Central memory CD4-positive, alpha-beta T cell (primary cell): ENCODE measurements at regions not wholly inside any gene's neighbourhood (a gene's known extent, or its start where the extent isn't known, plus 50 kb on each side); places are given as distances from the start of the nearest gene placed in this dataset.
"Not testable (repeated sequence)": the region's sequence is repeated elsewhere in the genome, so short reads cannot be mapped to it uniquely, and the experiment has no call there.

Experiments used
- DNase-seq: peaks from one replicate; pipeline ENCODE4 v3.0.0; 2022

GRCh38 chr2:160550048-160550447, 56.4 kb upstream of the RBMS1 start:
- no peak for DNase-seq

GRCh38 chr2:160551259-160551658, 57.7 kb upstream of the RBMS1 start:
- DNase-seq = no peak

GRCh38 chr2:160555420-160556071, 61.9 kb upstream of the RBMS1 start:
- DNase-seq = no peak

- DNase-seq = no peak
Observed at GRCh38 chr2:160557903-160558302, 64.3 kb upstream of the RBMS1 start.

- DNase-seq = no peak
Observed at GRCh38 chr2:160558531-160558930, 64.9 kb upstream of the RBMS1 start.

GRCh38 chr2:160561551-160562295, 68.1 kb upstream of the RBMS1 start:
- no peak for DNase-seq

GRCh38 chr2:160562730-160563129, 69.1 kb upstream of the RBMS1 start:
- DNase-seq = no peak

GRCh38 chr2:160564591-160564990, 71.0 kb upstream of the RBMS1 start:
- DNase-seq = no peak

GRCh38 chr2:160565099-160565845, 71.7 kb upstream of the RBMS1 start:
- no peak for DNase-seq

GRCh38 chr2:160566717-160567116, 73.1 kb upstream of the RBMS1 start:
- no peak for DNase-seq

- no peak for DNase-seq
Observed at GRCh38 chr2:160568856-160569255, 75.2 kb upstream of the RBMS1 start.

- no peak for DNase-seq
Observed at GRCh38 chr2:160570376-160570775, 76.8 kb upstream of the RBMS1 start.

- no peak for DNase-seq
Observed at GRCh38 chr2:160574468-160575140, 81.0 kb upstream of the RBMS1 start.

GRCh38 chr2:160575368-160575767, 81.8 kb upstream of the RBMS1 start:
- no peak for DNase-seq

- no peak for DNase-seq
Observed at GRCh38 chr2:160576054-160576499, 82.5 kb upstream of the RBMS1 start.

- not testable (repeated sequence) for DNase-seq
Observed at GRCh38 chr2:160577081-160577480, 83.5 kb upstream of the RBMS1 start.

- DNase-seq = no peak
Observed at GRCh38 chr2:160581035-160581434, 87.4 kb upstream of the RBMS1 start.

- no peak for DNase-seq
Observed at GRCh38 chr2:160581448-160581847, 87.8 kb upstream of the RBMS1 start.

- no peak for DNase-seq
Observed at GRCh38 chr2:160582081-160582480, 88.5 kb upstream of the RBMS1 start.

- no peak for DNase-seq
Observed at GRCh38 chr2:160582490-160583145, 89.0 kb upstream of the RBMS1 start.

GRCh38 chr2:160583146-160583535, 89.5 kb upstream of the RBMS1 start:
- no peak for DNase-seq

GRCh38 chr2:160583813-160584537, 90.4 kb upstream of the RBMS1 start:
- DNase-seq = no peak
